K562 (cell line): ENCODE measurements at regions not wholly inside any gene's neighbourhood (a gene's known extent, or its start where the extent isn't known, plus 50 kb on each side); places are given as distances from the start of the nearest gene placed in this dataset.
A peak's percentile ranks its signal among the peaks of the same experiment; 100 is the strongest.

Experiments
- ATAC-seq: fragments of 200-7000 bp; cut with Tn5 transposase; 3 replicates; pipeline ENCODE4 v1.9.1; 2020; ENCODE audit warnings: moderate library complexity
- BruUV-seq: library from RNA; stranded (reverse); fragments of 400-500 nt; replicated peaks from 2 replicates; lab custom pipeline; 2021; lab: Mats Ljungman, UMichigan
- CTCF ChIA-PET: fragments of 300-600 bp; formaldehyde crosslinking; extraction: SDS; loops from one replicate; lab custom pipeline; 2021; ENCODE audit warnings: low intra/inter-chr PET ratio; lab: Yijun Ruan, JAX
- POLR2A ChIA-PET: fragments of 300-600, 350-650 bp; sonication (Branson Sonifier 250); formaldehyde crosslinking; extraction: SDS; loops from one replicate; lab custom pipeline; 2021; ENCODE audit warnings: antibody characterized with exemption, inconsistent platforms; lab: Yijun Ruan, JAX
- DNase-seq, 4 experiments: peaks; one replicate each; pipeline versions ENCODE4 v3.0.0 to v3.0.0-alpha.2; 2011 to 2018; ENCODE audit warnings: low spot score in 3 of 4, mixed read lengths in 3 of 4; ENCODE audit errors: extremely low read depth in 1 of 4
- FAIRE-seq: peaks from 2 replicates; lab custom pipeline; 2011; peaks lifted over from hg19 to GRCh38; lab: Jason Lieb, UNC
- H2AFZ ChIP-seq: 2 replicates; pipeline ENCODE4 v1.6.0; 2011; ENCODE audit warnings: low read depth, low read length, control low read depth, inconsistent platforms
- H3K27ac ChIP-seq: fragments of 200-600 bp; 3 replicates; pipeline ENCODE4 v1.8.0; 2011; ENCODE audit warnings: low read depth, mild to moderate bottlenecking, control low read depth, inconsistent platforms, low read length, moderate library complexity, mixed read lengths; ENCODE audit errors: extremely low read depth
- H3K27me3 ChIP-seq, 2 experiments: fragments of 300-600 bp in 1 of 2; 2 replicates in 1 of 2; 3 replicates in 1 of 2; pipeline versions ENCODE4 v1.6.0 to v1.8.0; 2011; ENCODE audit warnings: inconsistent platforms in 2 of 2, low read length in 2 of 2, mild to moderate bottlenecking in 1 of 2, mixed read lengths in 1 of 2, moderate library complexity in 1 of 2; ENCODE audit not compliant: control insufficient read depth in 2 of 2, insufficient read depth in 2 of 2
- H3K36me3 ChIP-seq: fragments of 300-600 bp; 3 replicates; pipeline ENCODE4 v1.8.0; 2011; ENCODE audit warnings: mild to moderate bottlenecking, low read length, inconsistent platforms; ENCODE audit not compliant: control insufficient read depth, insufficient read depth
- H3K4me1 ChIP-seq, 2 experiments: fragments of 200-600 bp in 1 of 2; replicated peaks in 1 of 2; 2 replicates in 1 of 2; 3 replicates in 1 of 2; pipeline versions ENCODE4 v1.5.1 to v1.8.0; 2011; ENCODE audit warnings: inconsistent platforms in 2 of 2, low read length in 2 of 2, mild to moderate bottlenecking in 1 of 2, mixed read lengths in 1 of 2, moderate library complexity in 1 of 2; ENCODE audit not compliant: control insufficient read depth in 2 of 2, insufficient read depth in 2 of 2
- H3K4me2 ChIP-seq: 2 replicates; pipeline ENCODE4 v1.6.1; 2011; ENCODE audit warnings: low read length, control low read depth, inconsistent platforms, mixed read lengths; ENCODE audit not compliant: insufficient read depth
- H3K4me3 ChIP-seq: fragments of 200-600 bp; sonication (generic), shearing (Covaris generic); 2 replicates; pipeline ENCODE4 v1.5.1; 2016; ENCODE audit warnings: control low read depth, inconsistent platforms
- H3K79me2 ChIP-seq: fragments of 200-600 bp; 3 replicates; pipeline ENCODE4 v1.8.0; 2011; ENCODE audit warnings: low read length, inconsistent platforms; ENCODE audit not compliant: control insufficient read depth, insufficient read depth
- H3K9ac ChIP-seq, 2 experiments: 2 replicates each; pipeline versions ENCODE4 v1.6.0 to v1.6.1; 2011; ENCODE audit warnings: low read depth in 2 of 2, low read length in 2 of 2, control low read depth in 1 of 2, inconsistent platforms in 1 of 2, mild to moderate bottlenecking in 1 of 2, mixed read lengths in 1 of 2; ENCODE audit not compliant: insufficient read depth in 1 of 2
- H3K9me1 ChIP-seq: one replicate; pipeline ENCODE4 v1.6.0; 2011; ENCODE audit warnings: inconsistent platforms, mild to moderate bottlenecking, low read length, moderate library complexity; ENCODE audit not compliant: control insufficient read depth, insufficient read depth
- H3K9me3 ChIP-seq: replicated peaks from 2 replicates; pipeline ENCODE4 v1.5.1; 2011; ENCODE audit warnings: low read depth, low read length, inconsistent platforms; ENCODE audit not compliant: control insufficient read depth, insufficient read depth
- H4K20me1 ChIP-seq: replicated peaks from 2 replicates; pipeline ENCODE4 v1.6.1; 2011; ENCODE audit warnings: low read length, inconsistent platforms, mixed read lengths; ENCODE audit not compliant: control insufficient read depth, insufficient read depth
- GABPB1 ChIP-seq: sonication (generic); formaldehyde crosslinking; IDR thresholded peaks from 2 replicates; pipeline ENCODE4 v1.8.0; 2022; ENCODE audit warnings: mild to moderate bottlenecking, missing genetic modification reagents
- KDM1A ChIP-seq, 2 experiments: fragments of 450-650 bp; IDR thresholded peaks; 2 replicates each; pipeline ENCODE4 v1.6.1; 2016; ENCODE audit warnings: mild to moderate bottlenecking in 2 of 2
- MBD2 ChIP-seq: sonication (generic); IDR thresholded peaks from 2 replicates; pipeline ENCODE4 v1.6.1; 2016; ENCODE audit warnings: low read depth, borderline replicate concordance
- MECOM ChIP-seq: fragments of 250-450 bp; sonication (Bioruptor Pico); IDR thresholded peaks from 2 replicates; pipeline ENCODE4 v1.8.0; 2022; ENCODE audit warnings: inconsistent platforms
- MEIS2 ChIP-seq: fragments of 450-650 bp; IDR thresholded peaks from 2 replicates; pipeline ENCODE4 v1.6.1; 2014; ENCODE audit warnings: mild to moderate bottlenecking; ENCODE audit not compliant: partially characterized antibody
- PKNOX1 ChIP-seq: fragments of 450-650 bp; IDR thresholded peaks from 2 replicates; pipeline ENCODE4 v1.6.1; 2016
- POLR2H ChIP-seq: IDR thresholded peaks from 2 replicates; pipeline ENCODE4 v1.6.1; 2016; ENCODE audit warnings: missing genetic modification characterization, low read depth, mild to moderate bottlenecking, control low read depth, missing compliant biosample characterization, moderate library complexity
- RCOR1 ChIP-seq, 2 experiments: IDR thresholded peaks; 2 replicates each; pipeline ENCODE4 v1.6.1; 2012; ENCODE audit warnings: low read depth in 2 of 2, low read length in 2 of 2, borderline replicate concordance in 1 of 2, improper control_type of control experiment in 1 of 2
- ZNF668 ChIP-seq: fragments of 250-450 bp; sonication (Bioruptor Pico); IDR thresholded peaks from 2 replicates; pipeline ENCODE4 v1.8.0; 2022; ENCODE audit warnings: mild to moderate bottlenecking, inconsistent platforms
- WGBS: fragments of 100-300 bp; shearing (Covaris generic); methylation state at CpG from one replicate; pipeline ENCODE4 v1.1.6; 2016; ENCODE audit warnings: low coverage, mixed read lengths; ENCODE audit not compliant: insufficient coverage; ENCODE audit errors: missing lambda C conversion rate; 5-methylcytosine and 5-hydroxymethylcytosine counted together
- in situ Hi-C: fragments of 300-500 bp; cut with MboI; formaldehyde crosslinking; loops from 4 replicates; pipeline ENCODE4 v1.15.0; 2018; ENCODE audit warnings: inconsistent platforms, mixed read lengths
- intact Hi-C: fragments of 100-400 bp; cut with micrococcal nuclease; formaldehyde crosslinking; loops from 2 replicates; pipeline ENCODE4 v1.14.2; 2022
- TF ChIP-seq, protein P1 (sequence below), 2 experiments: IDR thresholded peaks; 2 replicates each; pipeline ENCODE4 v1.6.1; 2011; ENCODE audit warnings: borderline replicate concordance in 1 of 2, control low read depth in 1 of 2, low read depth in 1 of 2, low read length in 1 of 2, mild to moderate bottlenecking in 1 of 2, mixed read lengths in 1 of 2, moderate library complexity in 1 of 2; ENCODE audit not compliant: insufficient read depth in 1 of 2, insufficient read length in 1 of 2, poor library complexity in 1 of 2, severe bottlenecking in 1 of 2; ENCODE audit errors: extremely low read depth in 1 of 2
- TF ChIP-seq, protein P2 (sequence below), 2 experiments: IDR thresholded peaks in 1 of 2; conservative IDR thresholded peaks in 1 of 2; 2 replicates each; pipeline ENCODE4 v1.6.1; 2016; ENCODE audit warnings: low read depth in 2 of 2, mild to moderate bottlenecking in 1 of 2, missing compliant biosample characterization in 1 of 2, missing genetic modification characterization in 1 of 2, moderate library complexity in 1 of 2

GRCh38 chr12:126912111-126912510, 1354.9 kb upstream of the TMEM132C start:
- H3K9ac ChIP-seq: no peak overlapping the region
- BruUV-seq: no TSS peak
- H3K79me2 ChIP-seq: no peaks in the 10 kb centered on the region
- ATAC-seq (no peak), FAIRE-seq (no peak), DNase-seq (no peak)
- peak overlapping the region; percentile 16; the same call in 1 of the 2 replicates for H2AFZ ChIP-seq
- no peaks in the 10 kb centered on the region for H4K20me1 ChIP-seq
- H3K27ac ChIP-seq: no peak overlapping the region
- H3K36me3 ChIP-seq: no peaks in the 10 kb centered on the region
- no peaks in the 10 kb centered on the region for H3K27me3 ChIP-seq
- intact Hi-C loops: no loop called here
- POLR2A ChIA-PET: no interaction called here
- no peaks in the 10 kb centered on the region for H3K9me1 ChIP-seq
- H3K4me3 ChIP-seq: no peak overlapping the region
- TF ChIP-seq GABPB1 (no peak), POLR2H (tag) (no peak), RCOR1 (IDR thresholded peaks at IDR 0.05; ENCODE audit: borderline replicate concordance in 1 of 2, low read depth in 2 of 2, low read length in 2 of 2) (peak in 1 of 2 experiments; percentile 20; a peak in 1 of 4 replicates), KDM1A (IDR thresholded peaks at IDR 0.05) (peak in 1 of 2 experiments; percentile 19; a peak in 1 of 4 replicates), MECOM (CRISPR knock-in tag) (peak; percentile 64; the same call in 1 of the 2 replicates), ZNF668 (CRISPR knock-in tag) (no peak), MEIS2 (peak; percentile 82), MBD2 (no peak), PKNOX1 (peak; percentile 82)
- TF ChIP-seq, protein P1, sequence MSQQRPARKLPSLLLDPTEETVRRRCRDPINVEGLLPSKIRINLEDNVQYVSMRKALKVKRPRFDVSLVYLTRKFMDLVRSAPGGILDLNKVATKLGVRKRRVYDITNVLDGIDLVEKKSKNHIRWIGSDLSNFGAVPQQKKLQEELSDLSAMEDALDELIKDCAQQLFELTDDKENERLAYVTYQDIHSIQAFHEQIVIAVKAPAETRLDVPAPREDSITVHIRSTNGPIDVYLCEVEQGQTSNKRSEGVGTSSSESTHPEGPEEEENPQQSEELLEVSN (IDR thresholded peaks at IDR 0.05; ENCODE audit: borderline replicate concordance in 1 of 2, extremely low read depth in 1 of 2, insufficient read depth in 1 of 2, insufficient read length in 1 of 2, low read depth in 1 of 2, low read length in 1 of 2, poor library complexity in 1 of 2, severe bottlenecking in 1 of 2): no peak
- TF ChIP-seq, protein P2, sequence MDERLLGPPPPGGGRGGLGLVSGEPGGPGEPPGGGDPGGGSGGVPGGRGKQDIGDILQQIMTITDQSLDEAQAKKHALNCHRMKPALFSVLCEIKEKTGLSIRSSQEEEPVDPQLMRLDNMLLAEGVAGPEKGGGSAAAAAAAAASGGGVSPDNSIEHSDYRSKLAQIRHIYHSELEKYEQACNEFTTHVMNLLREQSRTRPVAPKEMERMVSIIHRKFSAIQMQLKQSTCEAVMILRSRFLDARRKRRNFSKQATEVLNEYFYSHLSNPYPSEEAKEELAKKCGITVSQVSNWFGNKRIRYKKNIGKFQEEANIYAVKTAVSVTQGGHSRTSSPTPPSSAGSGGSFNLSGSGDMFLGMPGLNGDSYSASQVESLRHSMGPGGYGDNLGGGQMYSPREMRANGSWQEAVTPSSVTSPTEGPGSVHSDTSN (CRISPR knock-in tag; IDR thresholded peaks at IDR 0.05; ENCODE audit: low read depth): no peak
- TF ChIP-seq, protein P2 (tag; conservative IDR thresholded peaks at IDR 0.05; ENCODE audit: low read depth): peak; percentile 69
- peaks cover 22 to 55% of the 10 kb centered on the region in 2 experiments for H3K4me1 ChIP-seq
- CTCF ChIA-PET: no interaction called here
- WGBS: 30% methylated on average over 6 of the region's 6 CpGs
- no peak overlapping the region for H3K4me2 ChIP-seq
- H3K9me3 ChIP-seq: no peaks in the 10 kb centered on the region
- in situ Hi-C loops: no loop called here
